SH-SY5Y (cell line): ENCODE measurements at regions not wholly inside any gene's neighbourhood (a gene's known extent, or its start where the extent isn't known, plus 50 kb on each side); places are given as distances from the start of the nearest gene placed in this dataset.

Experiments used
- GATA2 ChIP-seq: IDR thresholded peaks from 2 replicates; pipeline ENCODE4 v1.6.1; 2011; ENCODE audit warnings: mild to moderate bottlenecking, low read depth, low read length
- GATA3 ChIP-seq: IDR thresholded peaks from 2 replicates; pipeline ENCODE4 v1.6.1; 2011; ENCODE audit warnings: low read depth, mild to moderate bottlenecking, low read length, moderate library complexity

GRCh38 chr2:41000374-41000773 lies 548.5 kb upstream of the SLC8A1 start:
- TF ChIP-seq GATA2 = no peak
- no peak for TF ChIP-seq GATA3
